Activated CD8-positive, alpha-beta T cell treated with anti-CD3 and anti-CD28 coated beads for 36 hours (primary cell): ENCODE measurements at regions not wholly inside any gene's neighbourhood (a gene's known extent, or its start where the extent isn't known, plus 50 kb on each side); places are given as distances from the start of the nearest gene placed in this dataset.

ENCODE experiments used
- ATAC-seq: fragments of 200-7000 bp; cut with Tn5 transposase; one replicate; pipeline ENCODE4 v1.10.0; 2021; ENCODE audit warnings: mild to moderate bottlenecking, moderate library complexity
- CTCF ChIA-PET: fragments of 350-600 bp; sonication (Branson Sonifier 250); formaldehyde crosslinking; loops from one replicate; lab custom pipeline; 2021; ENCODE audit warnings: antibody characterized with exemption; lab: Charles Lee
- POLR2A ChIA-PET: fragments of 350-600 bp; sonication (Branson Sonifier 250); formaldehyde crosslinking; loops from one replicate; lab custom pipeline; 2021; ENCODE audit warnings: antibody characterized with exemption; lab: Charles Lee
- DNase-seq: peaks from one replicate; pipeline ENCODE4 v3.0.0-alpha.2; 2020
- H3K27ac Mint-ChIP-seq: one replicate; pipeline ENCODE4 v1.8.0; 2021; ENCODE audit warnings: mild to moderate bottlenecking, mixed read lengths
- H3K27me3 Mint-ChIP-seq: one replicate; pipeline ENCODE4 v1.8.0; 2021; ENCODE audit warnings: mixed read lengths
- H3K36me3 Mint-ChIP-seq: one replicate; pipeline ENCODE4 v1.8.0; 2021; ENCODE audit warnings: low read depth, mixed read lengths
- H3K4me1 Mint-ChIP-seq: one replicate; pipeline ENCODE4 v1.8.0; 2021; ENCODE audit warnings: low read depth, mixed read lengths
- H3K4me3 Mint-ChIP-seq: one replicate; pipeline ENCODE4 v1.8.0; 2021; ENCODE audit warnings: mild to moderate bottlenecking, moderate library complexity, mixed read lengths
- H3K9me3 Mint-ChIP-seq: one replicate; pipeline ENCODE4 v1.8.0; 2021; ENCODE audit warnings: mixed read lengths
- CTCF ChIP-seq: fragments of 200-600 bp; IDR thresholded peaks from one replicate; pipeline ENCODE4 v1.8.0; 2022; ENCODE audit warnings: antibody characterized with exemption, mild to moderate bottlenecking
- intact Hi-C: fragments of 100-400 bp; cut with micrococcal nuclease; formaldehyde crosslinking; loops from one replicate; pipeline ENCODE4 v1.10.0; 2022

GRCh38 chr11:70906101-70906500 is 346.3 kb downstream of the SHANK2 start:
- POLR2A ChIA-PET, result interaction anchor here (0.6 kb wide), 1 partner anchor 60 kb away, joined by 3 read pairs; no protein-coding TSS in a partner anchor
- CTCF ChIA-PET, result no interaction called here
- Mint-ChIP-seq H3K4me1 (no peaks in the 10 kb centered on the region), H3K9me3 (peaks cover 2% of the 10 kb centered on the region), H3K27me3 (peaks cover 9% of the 10 kb centered on the region), H3K27ac (no peak overlapping the region), H3K4me3 (no peak overlapping the region), H3K36me3 (no peaks in the 10 kb centered on the region)
- ATAC-seq, result no peak
- no peak for TF ChIP-seq CTCF
- intact Hi-C loops, result no loop called here
- no peak for DNase-seq

GRCh38 chr11:70908223-70908622 is 344.2 kb downstream of the SHANK2 start:
- CTCF ChIA-PET, result no interaction called here
- peaks cover 2% of the 10 kb centered on the region for H3K9me3 Mint-ChIP-seq

GRCh38 chr11:70910835-70911234 is 341.5 kb downstream of the SHANK2 start:
- Mint-ChIP-seq H3K36me3 (no peaks in the 10 kb centered on the region), H3K9me3 (no peaks in the 10 kb centered on the region), H3K27ac (no peak overlapping the region), H3K4me1 (peaks cover 4% of the 10 kb centered on the region), H3K27me3 (peaks cover 15% of the 10 kb centered on the region), H3K4me3 (no peak overlapping the region)
- no peak for ATAC-seq
- POLR2A ChIA-PET, result no interaction called here
- DNase-seq, result no peak
- CTCF ChIA-PET, result no interaction called here
- no peak for TF ChIP-seq CTCF
- intact Hi-C loops, result no loop called here

More at GRCh38 chr11:70908223-70908622, 344.2 kb downstream of the SHANK2 start:
- intact Hi-C loops, result no loop called here
- TF ChIP-seq CTCF, result no peak
- DNase-seq, result no peak
- no peak for ATAC-seq
- Mint-ChIP-seq H3K4me3 (no peak overlapping the region), H3K36me3 (no peaks in the 10 kb centered on the region), H3K27me3 (peaks cover 15% of the 10 kb centered on the region), H3K4me1 (peaks cover 4% of the 10 kb centered on the region), H3K27ac (no peak overlapping the region)
- POLR2A ChIA-PET, result no interaction called here

GRCh38 chr11:70912226-70912840 is 340.0 kb downstream of the SHANK2 start:
- POLR2A ChIA-PET, result no interaction called here
- ATAC-seq (peak; percentile 51), DNase-seq (peak; percentile 48)
- Mint-ChIP-seq H3K27me3 (peaks cover 15% of the 10 kb centered on the region), H3K4me3 (no peak overlapping the region), H3K27ac (no peak overlapping the region), H3K4me1 (peaks cover 4% of the 10 kb centered on the region), H3K9me3 (no peaks in the 10 kb centered on the region), H3K36me3 (no peaks in the 10 kb centered on the region)
- intact Hi-C loops, result no loop called here
- CTCF ChIA-PET, result no interaction called here
- TF ChIP-seq CTCF, result no peak

GRCh38 chr11:70913715-70914231 is 338.6 kb downstream of the SHANK2 start:
- Mint-ChIP-seq H3K36me3 (no peaks in the 10 kb centered on the region), H3K27me3 (peaks cover 15% of the 10 kb centered on the region), H3K27ac (no peak overlapping the region), H3K4me3 (no peak overlapping the region), H3K4me1 (peaks cover 4% of the 10 kb centered on the region), H3K9me3 (no peaks in the 10 kb centered on the region)
- CTCF ChIA-PET, result no interaction called here
- TF ChIP-seq CTCF, result no peak
- intact Hi-C loops, result no loop called here
- no peak for ATAC-seq
- no peak for DNase-seq
- POLR2A ChIA-PET, result no interaction called here
